HG03064 (cell line): ENCODE measurements at regions not wholly inside any gene's neighbourhood (a gene's known extent, or its start where the extent isn't known, plus 50 kb on each side); places are given as distances from the start of the nearest gene placed in this dataset.
"Not testable (repeated sequence)": the region's sequence is repeated elsewhere in the genome, so short reads cannot be mapped to it uniquely, and the experiment has no call there.

ENCODE experiments used
- ATAC-seq: cut with Tn5 transposase; IDR thresholded peaks from one replicate; pipeline ENCODE4 v1.9.1; 2021; ENCODE audit warnings: low read depth; ENCODE audit not compliant: unreplicated experiment

GRCh38 chr5:106510321-106510720 lies 1160.4 kb downstream of the EFNA5 start:
- no peak for ATAC-seq

GRCh38 chr5:106508894-106509293 lies 1161.8 kb downstream of the EFNA5 start:
- no peak for ATAC-seq

- no peak for ATAC-seq
These were observed 1176.8 kb downstream of the EFNA5 start for GRCh38 chr5:106493910-106494309.

GRCh38 chr5:106489004-106489403 lies 1181.7 kb downstream of the EFNA5 start:
- no peak for ATAC-seq

- no peak for ATAC-seq
These were observed 1182.3 kb downstream of the EFNA5 start for GRCh38 chr5:106488407-106488806.

- no peak for ATAC-seq
These were observed 1189.4 kb downstream of the EFNA5 start for GRCh38 chr5:106481374-106481773.

GRCh38 chr5:106476630-106477029 lies 1194.1 kb downstream of the EFNA5 start:
- no peak for ATAC-seq

GRCh38 chr5:106474066-106474465 lies 1196.7 kb downstream of the EFNA5 start:
- no peak for ATAC-seq

- ATAC-seq: no peak
These were observed 1211.2 kb downstream of the EFNA5 start for GRCh38 chr5:106459541-106459940.

GRCh38 chr5:106454651-106455415 lies 1215.9 kb downstream of the EFNA5 start:
- no peak for ATAC-seq

GRCh38 chr5:106454050-106454449 lies 1216.7 kb downstream of the EFNA5 start:
- no peak for ATAC-seq

- no peak for ATAC-seq
These were observed 1218.7 kb downstream of the EFNA5 start for GRCh38 chr5:106451998-106452397.

GRCh38 chr5:106443746-106444145 lies 1227.0 kb downstream of the EFNA5 start:
- ATAC-seq: no peak

GRCh38 chr5:106435185-106435584 lies 1235.6 kb downstream of the EFNA5 start:
- ATAC-seq: no peak

- not testable (repeated sequence) for ATAC-seq
These were observed 1240.0 kb downstream of the EFNA5 start for GRCh38 chr5:106430733-106431132.

- ATAC-seq: no peak
These were observed 1247.4 kb downstream of the EFNA5 start for GRCh38 chr5:106423109-106423897.

- ATAC-seq: no peak
These were observed 1250.6 kb downstream of the EFNA5 start for GRCh38 chr5:106420102-106420501.

GRCh38 chr5:106418196-106418595 lies 1252.5 kb downstream of the EFNA5 start:
- ATAC-seq: no peak

GRCh38 chr5:106417566-106417965 lies 1253.2 kb downstream of the EFNA5 start:
- ATAC-seq: no peak

- no peak for ATAC-seq
These were observed 1253.6 kb downstream of the EFNA5 start for GRCh38 chr5:106417163-106417562.

GRCh38 chr5:106415541-106415940 lies 1255.2 kb downstream of the EFNA5 start:
- no peak for ATAC-seq

- no peak for ATAC-seq
These were observed 1256.4 kb downstream of the EFNA5 start for GRCh38 chr5:106414342-106414741.
